WTC11 (cell line): ENCODE measurements at regions not wholly inside any gene's neighbourhood (a gene's known extent, or its start where the extent isn't known, plus 50 kb on each side); places are given as distances from the start of the nearest gene placed in this dataset.

Experiments
- ATAC-seq: fragments of 200-7000 bp; cut with Tn5 transposase; 2 replicates; pipeline ENCODE4 v1.10.0; 2021; ENCODE audit warnings: mild to moderate bottlenecking, moderate library complexity
- CTCF ChIA-PET: fragments of 300-600 bp; sonication (Branson Sonifier 250); formaldehyde crosslinking; loops from one replicate; lab custom pipeline; 2021; ENCODE audit warnings: antibody characterized with exemption; lab: Charles Lee
- POLR2A ChIA-PET: fragments of 350-600 bp; sonication (Branson Sonifier 250); formaldehyde crosslinking; loops from one replicate; lab custom pipeline; 2021; ENCODE audit warnings: antibody characterized with exemption; lab: Charles Lee
- DNase-seq: peaks from one replicate; pipeline ENCODE4 v3.0.0; 2021; ENCODE audit warnings: low spot score
- H3K27ac Mint-ChIP-seq: 2 replicates; pipeline ENCODE4 v1.8.0; 2021; ENCODE audit warnings: mixed read lengths
- H3K27me3 Mint-ChIP-seq: 2 replicates; pipeline ENCODE4 v1.8.0; 2021; ENCODE audit warnings: low read depth, mild to moderate bottlenecking, moderate library complexity, mixed read lengths
- H3K36me3 Mint-ChIP-seq: 2 replicates; pipeline ENCODE4 v1.8.0; 2021; ENCODE audit warnings: mixed read lengths
- H3K4me1 Mint-ChIP-seq: 2 replicates; pipeline ENCODE4 v1.8.0; 2022; ENCODE audit warnings: mixed read lengths
- H3K4me3 Mint-ChIP-seq: 2 replicates; pipeline ENCODE4 v1.8.0; 2021; ENCODE audit warnings: mild to moderate bottlenecking, moderate library complexity, mixed read lengths
- H3K9me3 Mint-ChIP-seq: 2 replicates; pipeline ENCODE4 v1.8.0; 2021; ENCODE audit warnings: mixed read lengths
- CBFB ChIP-seq: sonication (generic); formaldehyde crosslinking; IDR thresholded peaks from 2 replicates; pipeline ENCODE4 v1.8.1; 2022; ENCODE audit warnings: mild to moderate bottlenecking, low read depth, missing genetic modification reagents
- CDX4 ChIP-seq: fragments of 250-450 bp; sonication (Bioruptor Pico); IDR thresholded peaks from 2 replicates; pipeline ENCODE4 v1.9.0; 2021; ENCODE audit warnings: moderate library complexity, mild to moderate bottlenecking, inconsistent platforms, borderline replicate concordance
- FOXJ3 ChIP-seq: sonication (generic); formaldehyde crosslinking; IDR thresholded peaks from 2 replicates; pipeline ENCODE4 v1.9.0; 2021; ENCODE audit warnings: missing genetic modification reagents, mild to moderate bottlenecking, borderline replicate concordance
- IRF2 ChIP-seq: sonication (generic); formaldehyde crosslinking; IDR thresholded peaks from 2 replicates; pipeline ENCODE4 v1.8.0; 2022; ENCODE audit warnings: low read depth, missing genetic modification reagents, borderline replicate concordance
- NR3C1 ChIP-seq: sonication (generic); formaldehyde crosslinking; conservative IDR thresholded peaks from 2 replicates; pipeline ENCODE4 v1.8.1; 2023; ENCODE audit warnings: low read depth, mild to moderate bottlenecking, missing genetic modification reagents
- PRDM15 ChIP-seq: sonication (generic); formaldehyde crosslinking; IDR thresholded peaks from 2 replicates; pipeline ENCODE4 v1.8.0; 2022; ENCODE audit warnings: missing genetic modification reagents
- SMAD3 ChIP-seq: sonication (generic); formaldehyde crosslinking; IDR thresholded peaks from 2 replicates; pipeline ENCODE4 v1.8.0; 2022; ENCODE audit warnings: missing genetic modification reagents, mild to moderate bottlenecking, borderline replicate concordance
- SP1 ChIP-seq: sonication (generic); formaldehyde crosslinking; conservative IDR thresholded peaks from 2 replicates; pipeline ENCODE4 v1.8.1; 2022; ENCODE audit warnings: missing genetic modification reagents
- STAT6 ChIP-seq: sonication (generic); formaldehyde crosslinking; conservative IDR thresholded peaks from 2 replicates; pipeline ENCODE4 v1.8.1; 2023; ENCODE audit warnings: mild to moderate bottlenecking, low read depth, missing genetic modification reagents, moderate library complexity
- TEAD4 ChIP-seq: sonication (generic); formaldehyde crosslinking; IDR thresholded peaks from 2 replicates; pipeline ENCODE4 v1.8.0; 2022; ENCODE audit warnings: mild to moderate bottlenecking, missing genetic modification reagents
- ZBTB21 ChIP-seq: sonication (generic); formaldehyde crosslinking; IDR thresholded peaks from 2 replicates; pipeline ENCODE4 v1.8.1; 2023; ENCODE audit warnings: mild to moderate bottlenecking, missing genetic modification reagents, borderline replicate concordance
- ZBTB43 ChIP-seq: sonication (generic); formaldehyde crosslinking; IDR thresholded peaks from 2 replicates; pipeline ENCODE4 v1.8.1; 2023; ENCODE audit warnings: mild to moderate bottlenecking, missing genetic modification reagents
- ZMAT4 ChIP-seq: fragments of 250-450 bp; sonication (Bioruptor Pico); IDR thresholded peaks from 2 replicates; pipeline ENCODE4 v1.9.0; 2021; ENCODE audit warnings: mild to moderate bottlenecking
- ZNF121 ChIP-seq: sonication (generic); formaldehyde crosslinking; IDR thresholded peaks from 2 replicates; pipeline ENCODE4 v1.8.0; 2023; ENCODE audit warnings: missing genetic modification reagents
- ZNF416 ChIP-seq: fragments of 250-450 bp; sonication (Bioruptor Pico); IDR thresholded peaks from 2 replicates; pipeline ENCODE4 v1.9.0; 2021; ENCODE audit warnings: mild to moderate bottlenecking, inconsistent platforms
- ZNF423 ChIP-seq: fragments of 250-450 bp; sonication (Bioruptor Pico); IDR thresholded peaks from 2 replicates; pipeline ENCODE4 v2.1.2; 2022; ENCODE audit warnings: mild to moderate bottlenecking, moderate library complexity
- ZNF512 ChIP-seq: sonication (generic); formaldehyde crosslinking; IDR thresholded peaks from 2 replicates; pipeline ENCODE4 v1.8.1; 2022; ENCODE audit warnings: missing genetic modification reagents, borderline replicate concordance

GRCh38 chr22:27463121-27463660, 338.4 kb downstream of the MN1 start:
- Mint-ChIP-seq H3K36me3 (no peaks in the 10 kb centered on the region), H3K9me3 (no peaks in the 10 kb centered on the region), H3K4me1 (peaks cover 33% of the 10 kb centered on the region), H3K27ac (no peak overlapping the region), H3K4me3 (no peak overlapping the region), H3K27me3 (no peaks in the 10 kb centered on the region; the same call in none of the 2 replicates)
- ATAC-seq (no peak), DNase-seq (no peak)
- TF ChIP-seq CBFB (no peak), ZBTB21 (CRISPR knock-in tag) (no peak), SMAD3 (CRISPR knock-in tag) (no peak)
- POLR2A ChIA-PET, result no interaction called here
- CTCF ChIA-PET, result interaction anchor here (1.3 to 1.4 kb wide), 2 partner anchors 47 to 707 kb away, joined by 3 read pairs; no protein-coding TSS in a partner anchor

- Mint-ChIP-seq H3K9me3 (no peaks in the 10 kb centered on the region), H3K27me3 (no peaks in the 10 kb centered on the region; the same call in 1 of the 2 replicates), H3K36me3 (no peaks in the 10 kb centered on the region), H3K4me1 (peaks cover 17% of the 10 kb centered on the region), H3K4me3 (no peak overlapping the region), H3K27ac (no peak overlapping the region)
- TF ChIP-seq SP1 (CRISPR knock-in tag) (no peak), PRDM15 (CRISPR knock-in tag) (no peak), ZNF121 (CRISPR knock-in tag) (no peak), ZNF423 (CRISPR knock-in tag) (no peak), ZNF416 (no peak), FOXJ3 (no peak), ZNF512 (CRISPR knock-in tag) (no peak), TEAD4 (CRISPR knock-in tag) (no peak), NR3C1 (no peak), ZMAT4 (CRISPR knock-in tag) (no peak), CDX4 (CRISPR knock-in tag) (no peak), IRF2 (CRISPR knock-in tag) (no peak), ZBTB43 (CRISPR knock-in tag) (no peak), SMAD3 (CRISPR knock-in tag) (no peak), STAT6 (CRISPR knock-in tag) (no peak)
- CTCF ChIA-PET, result no interaction called here
- DNase-seq (no peak), ATAC-seq (no peak)
- POLR2A ChIA-PET, result no interaction called here
Observed at GRCh38 chr22:27466229-27466628, 335.3 kb downstream of the MN1 start.
